ENCODE measurements at regions not wholly inside any gene's neighbourhood (a gene's known extent, or its start where the extent isn't known, plus 50 kb on each side); places are given as distances from the start of the nearest gene placed in this dataset.

DNA sequence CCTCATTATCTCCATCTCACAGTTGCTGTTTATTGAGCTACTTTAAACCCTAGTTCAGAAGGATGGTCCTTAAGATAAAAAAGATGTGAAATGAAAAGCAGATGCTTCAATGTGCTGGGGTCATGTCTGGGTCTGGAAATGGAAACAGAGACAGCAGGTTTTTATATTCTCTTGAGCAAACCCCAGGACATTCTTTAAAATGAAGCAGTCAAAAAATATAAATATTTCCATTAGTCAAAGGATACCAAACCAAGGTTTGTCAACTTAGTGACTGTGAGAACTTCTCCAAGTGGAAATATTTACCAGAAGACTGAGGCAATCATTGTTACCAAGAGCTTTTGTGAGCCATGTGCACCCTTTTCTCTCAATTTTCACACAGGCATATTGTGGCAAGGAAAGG, 102.5 kb upstream of the DIO2 start:
- TF ChIP-seq, protein P1, sequence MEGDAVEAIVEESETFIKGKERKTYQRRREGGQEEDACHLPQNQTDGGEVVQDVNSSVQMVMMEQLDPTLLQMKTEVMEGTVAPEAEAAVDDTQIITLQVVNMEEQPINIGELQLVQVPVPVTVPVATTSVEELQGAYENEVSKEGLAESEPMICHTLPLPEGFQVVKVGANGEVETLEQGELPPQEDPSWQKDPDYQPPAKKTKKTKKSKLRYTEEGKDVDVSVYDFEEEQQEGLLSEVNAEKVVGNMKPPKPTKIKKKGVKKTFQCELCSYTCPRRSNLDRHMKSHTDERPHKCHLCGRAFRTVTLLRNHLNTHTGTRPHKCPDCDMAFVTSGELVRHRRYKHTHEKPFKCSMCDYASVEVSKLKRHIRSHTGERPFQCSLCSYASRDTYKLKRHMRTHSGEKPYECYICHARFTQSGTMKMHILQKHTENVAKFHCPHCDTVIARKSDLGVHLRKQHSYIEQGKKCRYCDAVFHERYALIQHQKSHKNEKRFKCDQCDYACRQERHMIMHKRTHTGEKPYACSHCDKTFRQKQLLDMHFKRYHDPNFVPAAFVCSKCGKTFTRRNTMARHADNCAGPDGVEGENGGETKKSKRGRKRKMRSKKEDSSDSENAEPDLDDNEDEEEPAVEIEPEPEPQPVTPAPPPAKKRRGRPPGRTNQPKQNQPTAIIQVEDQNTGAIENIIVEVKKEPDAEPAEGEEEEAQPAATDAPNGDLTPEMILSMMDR (conservative IDR thresholded peaks at IDR 0.05), result no peak

More for the DNA sequence above, 102.5 kb upstream of the DIO2 start:
- H2BK5ac ChIP-seq (ENCODE audit: insufficient read length, low read length), result no peak overlapping the region
- H3K23me2 ChIP-seq (ENCODE audit: insufficient read length, low read depth, low read length, poor library complexity, severe bottlenecking), result no peaks in the 10 kb centered on the region
- H2BK20ac ChIP-seq (ENCODE audit: low read depth, low read length, poor library complexity, severe bottlenecking), result no peak overlapping the region
- H3K4me1 ChIP-seq (ENCODE audit: insufficient read depth, low read length), result peaks cover 3% of the 10 kb centered on the region; the same call in 1 of the 2 replicates
- Mint-ChIP-seq H3K4me1 (peaks cover 10% of the 10 kb centered on the region in 2 experiments), H3K36me3 (ENCODE audit: insufficient read depth in 1 of 3, low read depth in 3 of 3) (no peaks in the 10 kb centered on the region), H3K4me3 (no peak overlapping the region), H3K27ac (no peak overlapping the region), H3K27me3 (ENCODE audit: low read depth) (no peaks in the 10 kb centered on the region), H3K9me3 (no peaks in the 10 kb centered on the region)
- no peaks in the 10 kb centered on the region for H3K27me3 ChIP-seq (ENCODE audit: insufficient read depth, low read length)
- no peak overlapping the region for H3K27ac ChIP-seq (ENCODE audit: insufficient read length, low read depth, low read length)
- H4K20me1 ChIP-seq (ENCODE audit: control insufficient read depth, insufficient read depth, insufficient read length), result no peaks in the 10 kb centered on the region
- H3K79me2 ChIP-seq (ENCODE audit: insufficient read depth, low read length), result no peaks in the 10 kb centered on the region
- no peaks in the 10 kb centered on the region for H3K9me3 ChIP-seq (ENCODE audit: control insufficient read depth, low read depth, low read length)
- H3K23ac ChIP-seq (ENCODE audit: insufficient read length, low read depth, low read length), result no peak overlapping the region
- no peak overlapping the region for H3K14ac ChIP-seq (ENCODE audit: insufficient read depth, low read length)
- H2AFZ ChIP-seq (ENCODE audit: low read length), result no peak overlapping the region
- H2BK15ac ChIP-seq (ENCODE audit: low read depth, low read length), result no peak overlapping the region
- H4K91ac ChIP-seq (ENCODE audit: insufficient read length, low read depth, low read length), result no peak overlapping the region
- no peak overlapping the region for H3K4ac ChIP-seq (ENCODE audit: low read depth, low read length)
- no peak overlapping the region for H4K8ac ChIP-seq (replicated peaks; ENCODE audit: insufficient read length, low read depth, low read length)
- no peak overlapping the region for H3K9ac ChIP-seq (ENCODE audit: extremely low read depth, insufficient read length, low read length)
- no peak overlapping the region for H3K18ac ChIP-seq (ENCODE audit: insufficient read length, low read depth, low read length)
- H2BK120ac ChIP-seq (ENCODE audit: low read depth, low read length, poor library complexity, severe bottlenecking), result no peak overlapping the region
- H3T11ph ChIP-seq (ENCODE audit: low read length), result no peak overlapping the region
- no peaks in the 10 kb centered on the region for H3K79me1 ChIP-seq (ENCODE audit: insufficient read depth, low read depth, low read length, poor library complexity, severe bottlenecking)
- H2BK12ac ChIP-seq (ENCODE audit: insufficient read length, low read depth, low read length), result no peak overlapping the region
- no peak overlapping the region for H4K5ac ChIP-seq (ENCODE audit: insufficient read length, low read depth, low read length)
- no peak overlapping the region for H3K56ac ChIP-seq (ENCODE audit: insufficient read length, low read depth, low read length)
- no peak overlapping the region for H3K4me2 ChIP-seq (ENCODE audit: insufficient read depth, insufficient read length, low read length)
- no peak overlapping the region for H2AK5ac ChIP-seq (ENCODE audit: insufficient read length, low read length)
- DNase-seq, result no peak

Measured in H9 (cell line).